ENCODE measurements at regions not wholly inside any gene's neighbourhood (a gene's known extent, or its start where the extent isn't known, plus 50 kb on each side); places are given as distances from the start of the nearest gene placed in this dataset.

DNA sequence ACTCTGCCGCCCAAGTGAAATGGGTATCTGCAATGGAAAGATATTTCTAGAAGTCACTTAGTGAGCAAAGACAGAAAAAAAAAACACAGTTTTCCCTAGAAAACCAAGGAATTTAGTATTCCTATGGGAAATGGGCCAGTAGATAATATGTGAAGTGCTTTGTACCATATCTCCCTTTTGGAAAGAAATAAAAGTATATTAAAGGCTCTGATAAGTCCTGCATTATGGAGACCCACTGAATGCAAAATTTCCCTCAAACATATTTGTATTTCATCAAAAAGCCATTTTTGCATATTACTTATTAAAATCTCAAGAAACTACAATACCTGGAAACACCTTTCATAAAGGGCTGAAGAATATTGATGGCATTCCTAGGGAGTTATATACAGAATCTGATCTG, 51.6 kb upstream of the DYNLRB2 start:
- DNase-seq, result no peak

GRCh38 chr16:80488167-80488566, 52.6 kb upstream of the DYNLRB2 start:
- DNase-seq, result no peak

DNA sequence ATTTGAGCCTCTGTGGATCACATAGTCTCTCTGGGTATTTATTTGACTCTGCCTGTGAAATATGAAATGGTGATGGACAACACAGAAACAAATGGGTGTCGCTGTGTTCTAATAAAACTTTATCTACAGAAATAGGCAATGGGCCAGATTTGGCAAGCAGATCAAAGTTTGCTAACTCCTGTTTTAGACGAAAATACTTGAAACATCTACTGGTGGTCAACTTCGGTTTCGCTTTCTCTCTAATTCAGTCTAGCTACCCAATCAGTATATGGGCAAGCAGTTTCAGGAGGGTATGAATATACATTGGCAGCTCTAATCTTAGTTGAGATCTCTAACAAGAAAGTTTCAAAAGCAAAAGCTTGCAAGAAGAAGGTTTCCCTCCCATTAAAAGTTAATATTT, 60.1 kb upstream of the DYNLRB2 start:
- no peak for DNase-seq

DNA sequence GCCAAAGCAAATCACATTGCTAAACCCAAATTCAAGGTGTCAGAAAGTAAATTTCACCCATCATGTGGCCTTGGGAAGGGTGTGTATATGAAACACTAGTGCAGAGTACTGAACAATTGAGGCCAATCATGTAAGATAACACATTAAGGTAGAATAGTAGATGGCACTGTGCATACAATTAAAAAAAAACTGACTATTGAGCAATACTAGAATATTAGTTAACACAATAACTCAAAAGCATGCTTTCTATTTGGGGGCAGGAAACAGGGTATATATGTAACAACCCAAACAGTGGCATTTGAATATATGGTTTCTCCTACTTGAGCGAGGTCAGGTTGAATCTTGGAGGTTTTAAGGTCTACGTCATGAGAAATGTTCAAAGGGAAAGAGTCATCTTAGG, 63.0 kb upstream of the DYNLRB2 start:
- no peak for DNase-seq

DNA sequence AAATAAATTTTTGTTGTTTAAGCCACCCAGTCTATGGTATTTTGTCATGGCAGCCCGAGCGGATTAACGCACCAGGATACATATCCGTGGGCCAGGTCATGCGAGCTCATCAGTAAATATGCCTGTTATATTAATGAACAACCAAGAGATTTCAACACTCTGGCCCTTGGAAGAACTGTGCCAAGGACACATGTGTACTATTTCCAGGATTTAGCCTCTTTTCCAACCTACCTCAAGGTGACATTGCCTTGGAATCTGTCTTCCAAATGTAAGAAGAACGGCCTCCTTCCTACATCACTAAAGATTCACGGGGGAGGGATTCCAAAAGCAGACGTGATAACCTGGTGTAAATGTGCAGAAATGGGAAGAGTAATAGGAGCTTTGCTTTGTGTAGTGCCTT, 72.8 kb upstream of the DYNLRB2 start:
- no peak for DNase-seq

DNA sequence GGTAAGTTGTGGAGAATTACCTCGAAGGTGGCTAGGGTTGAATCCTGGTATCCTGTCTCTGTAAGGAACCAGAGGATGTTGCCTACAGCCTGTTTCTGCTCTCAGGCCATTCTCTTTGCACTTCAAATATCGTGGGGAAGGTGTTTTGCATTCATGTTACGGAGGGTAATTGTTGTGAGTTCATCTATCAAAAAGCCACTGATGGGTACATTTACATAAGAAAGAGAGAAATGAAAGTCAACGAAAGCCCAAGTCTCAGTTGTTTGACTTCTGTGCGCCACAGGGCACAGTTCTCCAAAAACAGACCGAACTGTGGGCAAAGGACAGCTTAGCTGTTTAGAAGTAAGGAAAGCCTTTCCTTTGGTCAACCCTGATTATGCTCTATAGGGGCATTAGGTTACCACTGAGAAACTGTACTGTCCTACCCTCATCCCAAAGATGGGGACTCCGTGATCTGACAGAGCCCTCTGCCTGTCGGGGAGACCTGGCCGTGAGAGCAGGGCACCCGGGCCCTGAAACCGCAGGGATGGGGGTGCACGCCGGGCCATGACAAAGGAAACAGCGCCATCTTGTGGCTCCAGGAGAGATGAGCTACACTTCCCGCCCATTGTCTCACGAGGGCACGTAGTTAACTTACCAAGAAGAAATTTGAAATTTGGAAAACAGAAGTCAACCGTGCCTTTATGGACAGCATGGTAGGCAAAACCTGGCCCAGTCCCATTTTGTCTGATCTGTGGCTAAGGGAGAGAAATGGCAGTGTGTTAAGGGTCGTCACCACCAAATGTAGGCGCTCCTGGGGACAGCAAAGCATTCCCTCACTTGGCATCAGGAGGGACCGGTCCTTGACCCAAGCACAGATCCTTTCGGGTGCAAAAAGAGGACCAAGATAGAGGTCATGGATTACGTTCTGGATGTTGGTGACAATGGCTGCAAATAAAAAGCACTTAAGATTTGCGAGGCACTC, 74.5 kb upstream of the DYNLRB2 start:
- peak in 13 of 14 donors; percentile 9 to 71 (median 39) for DNase-seq

GRCh38 chr16:80463751-80464495, 76.9 kb upstream of the DYNLRB2 start:
- no peak for DNase-seq

DNA sequence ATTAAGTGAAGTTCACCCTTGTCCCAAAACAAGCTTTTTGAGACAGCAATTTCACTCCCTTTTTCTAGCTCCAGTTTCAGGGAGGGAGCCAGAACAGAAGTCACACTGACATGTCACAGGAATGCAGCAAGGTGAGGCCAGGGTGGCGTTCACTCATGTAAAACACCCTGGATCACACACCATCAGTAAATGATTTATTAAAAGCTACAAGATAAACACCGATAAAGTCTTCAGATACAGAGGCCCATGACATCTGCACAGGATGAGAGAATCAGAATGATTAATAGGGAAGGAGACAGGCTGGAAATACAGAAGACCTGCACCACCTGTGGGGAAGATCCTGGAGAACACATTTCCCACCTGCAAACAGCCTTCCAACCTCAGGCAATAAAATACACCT, 77.5 kb upstream of the DYNLRB2 start:
- no peak for DNase-seq

- no peak for DNase-seq
Measured at GRCh38 chr16:80462917-80463316, 77.9 kb upstream of the DYNLRB2 start.

GRCh38 chr16:80460988-80461387, 79.8 kb upstream of the DYNLRB2 start:
- no peak for DNase-seq

DNA sequence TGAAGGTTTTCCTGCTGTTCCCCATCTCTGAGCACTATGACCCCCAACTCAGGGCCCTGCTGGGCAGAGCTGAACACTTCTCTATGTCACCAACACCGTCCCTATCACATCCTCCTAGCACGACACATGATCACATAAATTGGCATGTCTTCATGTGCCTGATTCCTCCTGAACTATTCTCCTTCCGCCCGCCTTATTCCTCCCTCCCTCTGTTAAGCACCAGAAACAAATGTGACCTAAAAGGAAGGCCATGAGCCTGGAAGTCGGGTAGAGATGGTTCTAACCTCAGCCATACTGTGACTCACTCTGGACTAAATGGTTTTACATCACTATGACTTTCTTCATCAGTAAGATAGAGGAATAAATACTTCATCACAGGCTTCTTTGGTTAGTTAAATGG, 80.8 kb upstream of the DYNLRB2 start:
- no peak for DNase-seq

- DNase-seq, result no peak
Measured at GRCh38 chr16:80459331-80459777, 81.4 kb upstream of the DYNLRB2 start.

DNA sequence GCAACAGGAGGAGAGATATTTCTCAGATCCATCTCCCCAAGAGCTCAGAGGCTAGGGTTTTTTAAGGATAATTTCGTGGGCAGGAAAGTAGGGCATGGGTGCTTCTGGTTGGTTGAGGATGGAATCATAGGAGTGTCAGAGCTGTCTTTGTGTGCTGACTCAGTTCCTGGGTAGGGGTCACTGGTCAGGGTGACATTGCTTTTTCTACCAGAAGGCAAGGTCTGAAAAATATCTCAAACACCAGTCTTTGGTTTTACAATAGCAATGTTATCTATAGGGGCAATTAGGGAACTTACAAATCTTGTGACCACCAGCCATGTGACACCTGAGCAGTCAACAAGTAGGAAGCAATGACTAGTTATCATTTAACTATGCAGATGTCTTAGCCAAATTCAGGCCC, 82.9 kb upstream of the DYNLRB2 start:
- no peak for DNase-seq

DNA sequence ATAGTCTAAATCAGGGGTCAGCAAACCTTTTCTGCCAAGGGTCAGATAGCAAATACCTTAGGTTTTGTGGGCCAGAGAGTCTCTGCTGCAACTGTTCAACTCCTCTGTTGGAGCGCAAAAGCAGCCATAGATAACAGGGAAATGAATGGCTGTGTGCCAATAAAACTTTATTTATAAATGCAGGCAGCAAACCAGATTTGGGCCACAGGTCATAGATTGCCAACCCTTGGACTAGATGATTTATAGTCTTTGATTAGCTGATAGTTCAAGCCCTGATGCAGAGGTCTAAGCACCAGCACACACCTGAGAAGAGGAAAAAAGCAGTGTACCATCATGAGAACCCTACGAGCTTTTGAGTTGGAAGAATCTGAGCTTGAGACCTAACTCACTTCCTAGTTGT, 86.0 kb upstream of the DYNLRB2 start:
- no peak for DNase-seq

GRCh38 chr16:80449392-80449791, 91.4 kb upstream of the DYNLRB2 start:
- DNase-seq, result no peak

DNA sequence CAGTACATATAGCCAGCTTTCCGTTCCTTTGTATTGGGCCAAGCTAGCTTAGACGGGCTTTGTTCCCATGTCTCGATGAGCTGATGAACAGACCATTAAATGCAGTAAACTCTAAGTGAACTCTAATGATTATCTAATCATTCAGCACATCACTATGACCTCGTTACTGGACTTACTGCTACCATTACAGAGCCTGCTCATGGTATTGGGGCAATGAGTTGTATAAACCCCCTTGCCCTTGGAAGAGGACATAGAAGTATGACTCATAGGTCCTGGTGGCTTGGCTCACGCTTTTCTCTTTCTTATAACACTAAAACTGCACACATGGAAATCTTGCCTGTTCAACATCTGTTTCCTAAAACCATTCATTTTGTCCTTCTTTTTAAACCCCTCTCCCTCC, 93.6 kb upstream of the DYNLRB2 start:
- DNase-seq, result no peak

GRCh38 chr16:80442779-80443178, 98.0 kb upstream of the DYNLRB2 start:
- no peak for DNase-seq

DNA sequence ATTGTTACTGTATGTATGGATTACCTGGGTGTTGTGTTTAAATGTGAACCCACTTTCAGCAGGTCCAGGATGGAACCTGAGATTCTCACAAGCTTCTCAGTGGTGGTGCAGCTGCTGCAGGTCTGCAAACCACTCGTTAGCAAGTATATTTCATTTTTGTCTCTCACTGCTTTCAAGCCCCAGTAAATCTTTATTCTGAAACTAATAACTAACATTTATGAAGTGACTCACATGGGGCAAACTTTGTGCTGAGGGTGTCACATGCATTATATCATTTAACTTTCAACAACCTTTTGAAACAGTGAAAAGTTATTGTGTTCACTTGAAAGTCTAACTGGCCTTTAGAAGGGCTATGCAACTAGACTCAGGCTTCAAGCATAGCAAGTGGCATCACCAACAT, 98.9 kb upstream of the DYNLRB2 start:
- DNase-seq, result no peak

GRCh38 chr16:80440667-80441066, 100.1 kb upstream of the DYNLRB2 start:
- no peak for DNase-seq

GRCh38 chr16:80437707-80438106, 103.1 kb upstream of the DYNLRB2 start:
- no peak for DNase-seq

DNA sequence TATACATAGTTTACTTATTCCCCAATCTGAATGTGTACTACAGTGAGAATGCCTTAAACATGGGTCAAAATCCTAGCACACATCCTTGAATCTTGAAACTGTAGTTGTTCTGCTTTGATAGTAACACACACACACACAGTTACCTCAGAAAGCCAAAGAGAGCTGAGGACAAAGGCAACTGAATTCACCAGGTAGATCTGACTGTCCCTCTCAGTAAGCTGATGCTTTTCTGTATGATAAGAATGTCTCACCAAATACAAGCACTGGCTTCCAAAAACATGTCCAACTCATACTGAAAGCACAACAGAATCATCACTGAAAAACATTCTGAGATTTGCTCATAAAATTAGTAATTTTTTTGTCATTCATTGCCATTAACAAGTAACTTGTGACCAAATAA, 104.3 kb upstream of the DYNLRB2 start:
- no peak for DNase-seq

DNA sequence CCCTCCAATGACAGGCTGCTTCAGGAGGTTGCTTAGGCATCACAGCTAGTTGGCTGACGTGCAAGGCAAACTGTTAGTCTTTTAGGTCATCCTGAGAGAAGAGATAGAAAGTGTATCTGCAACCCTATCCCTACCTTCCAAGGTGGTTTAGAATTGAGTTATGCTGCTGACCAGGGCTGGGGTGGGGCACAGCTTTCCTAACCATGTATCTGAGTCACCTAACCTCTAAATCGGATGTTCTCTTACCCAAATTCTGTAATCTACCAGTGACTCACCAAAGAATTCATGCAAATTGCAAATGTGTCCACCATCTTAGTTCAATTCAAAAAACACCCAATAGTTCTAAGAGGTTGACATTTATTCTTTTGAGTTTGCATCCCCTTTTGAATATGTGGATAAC, 107.2 kb upstream of the DYNLRB2 start:
- no peak for DNase-seq

- no peak for DNase-seq
Measured at GRCh38 chr16:80427795-80428194, 113.0 kb upstream of the DYNLRB2 start.
